Mononuclear cell (primary cell): ENCODE measurements at regions not wholly inside any gene's neighbourhood (a gene's known extent, or its start where the extent isn't known, plus 50 kb on each side); places are given as distances from the start of the nearest gene placed in this dataset.
"Not testable (repeated sequence)": the region's sequence is repeated elsewhere in the genome, so short reads cannot be mapped to it uniquely, and the experiment has no call there.

ENCODE experiments used
- H3K27me3 ChIP-seq: 2 replicates; pipeline ENCODE4 v1.6.0; 2011; ENCODE audit warnings: low read length, control low read depth; ENCODE audit not compliant: insufficient read depth
- H3K4me1 ChIP-seq: 2 replicates; pipeline ENCODE4 v1.5.1; 2011; ENCODE audit warnings: mild to moderate bottlenecking, low read length, control low read depth; ENCODE audit not compliant: insufficient read depth
- H3K4me3 ChIP-seq: 2 replicates; pipeline ENCODE4 v1.5.1; 2011; ENCODE audit warnings: mild to moderate bottlenecking, low read length, moderate library complexity
- H3K9me3 ChIP-seq: 2 replicates; pipeline ENCODE4 v1.5.1; 2011; ENCODE audit warnings: low read depth, mild to moderate bottlenecking, control low read depth, low read length

DNA sequence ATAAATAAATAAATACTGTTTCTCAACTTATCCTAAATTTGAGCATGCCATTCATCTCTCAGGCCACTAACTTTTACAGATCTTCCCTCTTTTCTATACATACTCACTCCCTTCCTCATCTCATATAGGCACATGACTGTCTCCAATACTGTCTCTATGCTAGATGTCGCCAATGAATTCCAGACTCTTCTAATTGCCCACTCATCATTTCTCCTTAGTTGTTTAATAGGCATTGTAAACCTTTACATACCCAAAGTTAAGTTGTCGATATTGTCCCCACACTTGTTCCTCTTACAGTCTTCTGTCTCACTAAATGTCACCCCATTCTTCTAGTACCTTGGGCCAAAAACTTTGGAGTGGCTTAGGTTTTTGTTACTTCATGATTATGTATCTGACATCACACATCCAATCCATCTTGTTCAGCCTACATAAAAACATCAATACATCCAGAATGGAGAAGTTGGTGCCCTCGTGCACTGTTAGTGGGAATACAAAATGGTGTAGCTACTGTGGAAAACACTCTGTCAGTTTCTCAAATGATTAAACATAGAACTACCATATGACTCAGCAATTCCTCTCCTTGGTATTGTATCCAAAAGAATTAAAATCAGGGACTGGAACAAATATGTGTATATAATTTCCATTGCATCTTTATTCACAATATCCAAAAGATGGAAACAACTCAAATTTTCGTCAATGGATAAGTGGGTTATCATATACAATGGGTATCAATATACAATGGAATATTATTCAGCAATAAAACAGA lies 935.1 kb downstream of the SLC4A3 start:
- Histone ChIP-seq H3K27me3 (no peaks in the 10 kb centered on the region), H3K4me3 (no peak overlapping the region), H3K4me1 (no peaks in the 10 kb centered on the region), H3K9me3 (no peaks in the 10 kb centered on the region)

DNA sequence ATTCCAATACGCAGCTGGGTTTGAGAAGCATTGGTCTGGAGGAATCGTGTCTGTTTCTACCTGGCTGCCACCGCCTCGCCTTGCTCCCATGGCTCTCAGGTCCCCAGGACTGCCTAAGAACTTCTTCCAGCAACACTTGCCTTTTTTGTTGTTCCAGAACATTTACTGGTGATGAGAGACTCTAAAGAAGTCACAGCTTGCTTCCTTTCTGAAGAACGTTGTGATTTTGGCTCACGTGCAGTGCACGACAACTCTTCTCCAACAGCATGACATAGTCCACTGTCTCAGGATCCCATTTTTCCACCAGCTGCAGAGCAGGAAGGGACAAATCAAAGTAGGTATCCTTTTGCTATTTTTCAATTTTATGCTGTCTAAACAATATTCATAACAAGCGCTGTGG lies 940.9 kb downstream of the SLC4A3 start:
- Histone ChIP-seq H3K4me1 (no peaks in the 10 kb centered on the region), H3K9me3 (no peaks in the 10 kb centered on the region), H3K4me3 (no peak overlapping the region), H3K27me3 (no peaks in the 10 kb centered on the region)

DNA sequence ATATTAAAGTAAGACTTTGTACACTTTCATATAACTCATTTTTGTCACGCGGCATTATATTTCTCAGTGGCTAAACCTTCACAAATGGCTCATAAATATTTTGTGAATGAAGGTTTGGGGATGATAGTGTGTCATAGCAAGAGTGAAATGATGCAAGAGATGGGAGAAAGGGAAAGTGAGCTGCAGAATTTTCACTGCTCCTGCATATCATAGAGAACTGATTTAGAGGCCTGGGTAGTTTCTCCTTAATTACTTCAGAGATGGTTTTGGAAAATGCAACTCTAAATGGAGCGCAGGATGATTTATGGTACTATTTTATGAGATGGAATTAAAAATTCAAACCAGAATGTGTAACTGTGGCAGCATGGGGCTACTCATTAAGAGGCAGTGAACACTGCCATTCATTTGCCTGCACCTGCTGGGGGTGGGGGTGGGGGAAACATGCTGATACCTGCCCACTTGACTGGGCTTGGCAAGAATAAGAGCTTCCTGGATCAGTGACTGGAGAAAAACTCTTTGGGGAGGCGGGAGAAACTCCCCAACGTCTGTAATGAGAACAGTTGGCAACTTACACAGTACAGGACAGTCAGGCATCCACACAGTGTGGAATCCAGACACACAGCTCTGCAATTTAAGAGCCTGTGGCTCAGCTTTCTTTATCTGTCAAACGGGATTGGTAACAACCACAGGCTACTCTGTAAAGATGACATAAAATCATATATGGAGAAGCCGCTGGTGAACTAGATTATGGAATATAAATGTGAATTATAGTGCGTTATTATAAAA lies 941.9 kb downstream of the SLC4A3 start:
- Histone ChIP-seq H3K4me1 (no peaks in the 10 kb centered on the region), H3K27me3 (no peaks in the 10 kb centered on the region), H3K9me3 (no peaks in the 10 kb centered on the region), H3K4me3 (no peak overlapping the region)

DNA sequence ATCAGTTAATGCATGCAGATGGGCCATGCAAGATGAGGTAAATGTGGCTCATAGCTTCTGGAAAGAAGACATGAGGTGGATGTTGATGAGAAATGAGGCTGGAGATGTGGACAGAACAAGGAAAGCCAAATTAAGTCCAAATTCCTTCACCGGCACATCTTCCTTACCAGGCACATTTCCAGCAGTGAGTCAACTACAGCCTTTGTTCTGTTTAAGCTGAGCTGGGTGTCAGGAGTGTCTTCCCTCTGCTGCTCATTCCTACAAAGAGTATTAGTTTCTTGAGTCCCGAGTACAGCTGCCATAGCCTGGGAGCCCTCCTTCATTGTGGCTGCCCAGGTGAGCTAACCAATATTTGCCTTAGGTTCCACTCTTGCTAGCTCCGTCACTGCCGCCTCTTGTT lies 945.0 kb downstream of the SLC4A3 start:
- H3K27me3 ChIP-seq = no peaks in the 10 kb centered on the region
- no peaks in the 10 kb centered on the region for H3K4me1 ChIP-seq
- H3K4me3 ChIP-seq = no peak overlapping the region
- H3K9me3 ChIP-seq = no peaks in the 10 kb centered on the region

DNA sequence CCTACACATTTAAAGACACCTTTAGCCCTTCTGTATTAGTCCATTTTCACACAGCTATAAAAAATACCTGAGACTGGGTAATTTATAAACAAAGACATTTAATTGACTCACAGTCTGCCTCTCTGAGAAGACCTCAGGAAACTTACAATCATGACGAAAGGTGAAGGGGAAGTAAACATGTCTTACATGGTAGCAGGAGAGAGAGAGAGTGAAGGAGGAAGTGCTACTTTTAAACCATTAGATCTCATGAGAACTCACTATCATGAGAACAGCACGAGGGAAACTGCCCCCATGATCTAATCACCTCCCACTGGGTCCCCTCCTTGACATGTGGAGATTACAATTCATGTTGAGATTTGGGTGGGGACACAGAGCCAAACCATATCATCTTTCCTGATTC lies 946.6 kb downstream of the SLC4A3 start:
- H3K9me3 ChIP-seq = no peaks in the 10 kb centered on the region
- H3K4me1 ChIP-seq = no peaks in the 10 kb centered on the region
- no peak overlapping the region for H3K4me3 ChIP-seq
- no peaks in the 10 kb centered on the region for H3K27me3 ChIP-seq

DNA sequence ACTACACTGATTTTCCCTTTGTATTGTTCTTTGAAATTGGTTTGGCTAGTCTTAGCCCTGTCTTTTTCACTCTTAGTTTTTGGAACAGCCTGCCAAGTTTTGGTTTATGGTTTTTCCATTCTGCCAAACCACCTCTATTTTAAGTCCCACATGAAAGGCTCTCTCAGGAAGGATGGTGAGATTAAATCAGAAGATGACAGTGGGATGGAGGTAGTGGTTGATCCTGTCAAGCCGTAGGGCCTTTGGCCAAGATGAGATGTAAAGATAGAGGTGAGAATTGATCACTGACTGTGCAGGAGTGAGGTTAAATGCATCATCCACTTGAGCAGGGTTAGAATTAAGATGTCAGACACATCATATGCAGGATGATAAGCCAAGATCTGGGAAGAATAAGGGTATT lies 948.5 kb downstream of the SLC4A3 start:
- H3K27me3 ChIP-seq = no peaks in the 10 kb centered on the region
- no peaks in the 10 kb centered on the region for H3K4me1 ChIP-seq
- H3K4me3 ChIP-seq = no peak overlapping the region
- H3K9me3 ChIP-seq = no peaks in the 10 kb centered on the region

DNA sequence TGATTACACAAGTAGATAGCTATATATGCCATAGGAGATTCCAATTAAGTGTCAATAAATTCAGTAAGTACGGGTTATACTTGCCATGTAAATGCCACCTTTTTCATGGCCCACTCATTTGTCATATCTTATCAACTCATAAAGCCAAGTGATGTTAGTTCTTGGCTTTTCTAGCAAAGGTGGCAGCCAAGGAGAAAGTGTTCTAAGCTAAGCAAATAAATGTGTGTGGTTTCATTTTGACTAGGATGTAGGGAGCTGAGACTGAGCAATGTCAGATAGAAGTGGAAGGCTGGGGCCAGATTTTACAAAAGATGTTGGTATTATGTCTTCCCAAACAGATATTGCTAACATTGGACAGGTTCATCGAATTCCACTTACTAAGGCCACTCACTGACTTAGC lies 952.0 kb downstream of the SLC4A3 start:
- Histone ChIP-seq H3K4me3 (no peak overlapping the region), H3K4me1 (no peaks in the 10 kb centered on the region), H3K9me3 (no peaks in the 10 kb centered on the region), H3K27me3 (no peaks in the 10 kb centered on the region)

DNA sequence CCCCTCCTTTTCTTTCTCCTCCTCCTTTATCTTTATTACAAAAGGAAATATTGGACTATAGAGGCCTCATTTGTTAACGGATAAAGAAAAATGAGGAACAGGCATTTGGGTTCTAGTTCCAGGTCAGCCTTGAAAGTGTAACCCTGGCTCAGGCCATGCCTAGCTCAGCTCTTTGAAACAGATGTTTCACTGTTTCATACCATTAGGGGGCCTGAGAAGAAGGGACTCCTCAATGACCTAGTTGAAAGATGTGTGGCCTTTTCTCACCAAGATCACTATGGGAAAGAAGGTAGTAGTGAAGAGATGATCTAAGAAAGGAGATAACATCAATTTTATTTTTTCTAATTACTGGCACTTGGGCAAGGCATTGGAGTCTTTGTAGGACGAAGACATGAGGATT lies 952.7 kb downstream of the SLC4A3 start:
- no peaks in the 10 kb centered on the region for H3K27me3 ChIP-seq
- H3K4me1 ChIP-seq = no peaks in the 10 kb centered on the region
- no peaks in the 10 kb centered on the region for H3K9me3 ChIP-seq

DNA sequence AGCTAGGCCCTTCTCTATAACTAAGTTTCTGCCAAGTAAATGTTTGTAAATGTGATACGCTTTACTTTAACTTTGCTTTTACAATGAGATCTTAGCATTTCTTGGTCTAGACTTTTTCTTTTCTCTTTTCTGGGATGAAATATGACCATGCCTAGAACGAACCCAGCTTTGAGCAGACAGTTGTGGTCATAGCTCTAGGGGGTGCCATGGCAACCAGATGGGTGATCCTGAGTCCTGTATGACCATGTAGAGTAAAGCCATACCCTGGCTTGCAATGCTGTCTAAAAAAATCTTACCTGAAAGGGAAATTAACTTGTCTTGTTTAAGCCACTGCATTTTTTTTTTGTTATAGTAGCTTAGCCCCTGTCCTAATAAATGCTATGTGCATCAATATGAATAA lies 956.3 kb downstream of the SLC4A3 start:
- H3K9me3 ChIP-seq = no peaks in the 10 kb centered on the region
- no peaks in the 10 kb centered on the region for H3K27me3 ChIP-seq
- no peak overlapping the region for H3K4me3 ChIP-seq
- no peaks in the 10 kb centered on the region for H3K4me1 ChIP-seq

More for the DNA sequence above, 952.7 kb downstream of the SLC4A3 start:
- no peak overlapping the region for H3K4me3 ChIP-seq

DNA sequence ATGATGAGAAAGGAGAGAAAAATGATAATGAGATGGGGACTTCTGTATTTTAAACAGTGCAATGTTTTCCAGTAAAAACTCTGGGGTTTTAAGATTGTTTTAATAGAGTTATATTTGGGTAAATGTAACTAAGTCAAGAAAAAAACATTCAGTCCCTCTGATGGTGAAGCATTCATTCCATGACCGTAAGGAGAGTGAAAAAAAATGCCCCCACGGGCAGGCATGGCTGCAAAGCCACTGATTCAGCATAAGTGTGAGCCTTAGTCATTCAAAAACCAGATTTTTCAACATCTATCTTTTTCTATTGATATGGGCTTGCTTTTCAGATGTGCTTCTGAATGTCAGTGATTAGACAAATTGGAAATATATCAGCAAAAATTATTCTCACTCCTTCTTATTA lies 957.8 kb downstream of the SLC4A3 start:
- Histone ChIP-seq H3K9me3 (no peaks in the 10 kb centered on the region), H3K4me1 (no peaks in the 10 kb centered on the region), H3K4me3 (no peak overlapping the region), H3K27me3 (no peaks in the 10 kb centered on the region)

DNA sequence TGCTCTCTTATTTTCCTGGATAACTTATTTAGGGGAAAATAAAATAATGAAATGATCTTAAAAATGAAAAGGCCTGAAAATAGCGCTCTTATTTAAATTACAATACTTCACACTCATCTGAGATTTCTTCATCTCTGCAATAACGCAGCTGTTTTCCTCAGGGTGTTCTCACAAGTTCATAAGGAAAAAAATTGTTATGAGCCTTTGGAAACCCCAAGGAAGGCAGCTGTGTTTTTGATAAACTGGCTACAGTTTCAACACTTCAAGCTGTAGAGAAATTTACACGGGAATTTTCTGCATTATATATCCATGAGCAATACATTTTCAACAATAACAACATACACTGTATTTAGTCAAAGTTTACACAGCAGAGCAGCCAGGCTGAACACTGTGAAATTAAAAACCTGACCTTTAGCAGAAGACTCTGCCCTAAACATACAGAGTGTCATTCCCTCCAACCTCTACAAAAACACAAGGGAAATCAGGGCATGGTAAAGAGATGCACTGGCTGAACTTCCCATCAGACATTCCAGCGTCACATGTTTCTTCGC lies 959.6 kb downstream of the SLC4A3 start:
- H3K27me3 ChIP-seq = no peaks in the 10 kb centered on the region
- H3K4me3 ChIP-seq = no peak overlapping the region
- no peaks in the 10 kb centered on the region for H3K4me1 ChIP-seq
- H3K9me3 ChIP-seq = no peaks in the 10 kb centered on the region

DNA sequence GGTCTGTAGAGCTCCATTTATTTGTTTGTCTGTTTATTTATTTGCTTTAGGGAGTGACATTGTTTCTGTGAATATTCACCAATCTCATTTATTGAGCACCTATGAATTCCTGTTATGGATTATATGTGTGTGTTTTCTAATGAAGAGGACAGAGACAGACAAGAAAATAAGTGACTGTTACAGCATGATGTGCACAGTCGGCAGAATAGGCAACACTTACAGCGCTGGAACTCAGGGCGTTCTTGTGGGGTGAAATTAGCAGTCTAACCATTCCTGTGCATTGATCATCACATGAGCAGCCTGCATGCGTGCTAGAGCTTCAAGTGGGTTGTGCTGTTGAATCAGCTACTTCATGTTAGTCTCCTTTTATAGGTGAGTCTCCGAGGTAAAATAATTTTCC lies 960.7 kb downstream of the SLC4A3 start:
- Histone ChIP-seq H3K4me3 (no peak overlapping the region), H3K27me3 (no peaks in the 10 kb centered on the region), H3K9me3 (no peaks in the 10 kb centered on the region), H3K4me1 (no peaks in the 10 kb centered on the region)

DNA sequence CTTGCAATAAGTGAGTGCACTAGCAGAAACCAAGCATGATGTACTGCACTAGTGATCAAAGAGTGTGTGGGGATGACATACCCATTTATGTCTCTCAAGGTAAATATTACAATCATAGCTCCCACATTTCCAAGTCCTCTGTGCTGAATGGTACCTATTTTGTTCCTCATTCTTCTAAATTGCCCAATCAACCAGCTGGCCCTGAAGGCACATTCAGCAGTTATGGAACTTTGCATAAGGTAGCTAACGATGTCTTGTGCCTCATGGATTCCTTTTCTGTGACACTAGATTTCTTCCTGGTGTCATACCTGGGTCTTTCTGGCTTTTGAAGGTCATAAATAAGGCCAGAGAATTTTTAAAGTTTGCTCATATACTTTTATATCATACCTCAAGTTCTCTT lies 963.0 kb downstream of the SLC4A3 start:
- Histone ChIP-seq H3K27me3 (no peaks in the 10 kb centered on the region), H3K4me1 (no peaks in the 10 kb centered on the region), H3K4me3 (no peak overlapping the region), H3K9me3 (no peaks in the 10 kb centered on the region)

DNA sequence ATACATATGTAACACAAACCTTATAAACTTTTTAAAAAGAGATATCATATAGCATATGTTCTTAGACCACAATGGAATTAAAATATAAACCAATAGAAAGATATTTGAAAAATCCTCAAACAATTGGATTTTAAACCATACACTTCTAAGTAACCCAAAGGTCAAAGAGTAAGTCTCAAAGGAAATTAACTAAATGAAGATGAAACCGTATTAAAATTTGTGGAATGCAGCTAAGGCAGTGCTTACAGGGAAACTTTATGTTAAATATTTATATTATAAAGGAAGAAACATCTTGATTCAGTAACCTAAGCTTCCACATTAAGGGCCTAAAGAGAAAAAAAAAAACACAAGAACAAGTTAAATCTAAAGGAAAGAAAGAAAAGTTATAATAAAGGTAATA lies 966.1 kb downstream of the SLC4A3 start:
- H3K4me1 ChIP-seq = no peaks in the 10 kb centered on the region
- no peaks in the 10 kb centered on the region for H3K27me3 ChIP-seq
- no peaks in the 10 kb centered on the region for H3K9me3 ChIP-seq
- no peak overlapping the region for H3K4me3 ChIP-seq

DNA sequence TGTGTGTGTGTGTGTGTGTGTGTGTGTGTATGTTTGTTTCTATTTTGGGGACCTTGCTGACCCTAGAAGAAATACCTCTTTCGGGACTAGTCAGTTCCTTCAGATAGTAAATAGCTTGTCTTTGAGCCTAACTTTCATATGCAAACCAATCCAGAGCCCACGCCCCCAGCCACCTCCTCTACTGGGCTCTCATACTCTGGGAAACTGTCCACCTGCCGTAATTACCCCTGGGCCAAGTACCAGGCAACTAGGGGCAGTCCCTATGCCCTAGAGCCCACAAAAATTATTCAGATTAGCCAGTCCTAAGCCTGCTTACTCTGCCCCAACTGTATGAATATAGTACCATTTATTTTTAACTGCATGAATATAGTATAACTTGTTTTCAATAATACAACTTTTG lies 970.4 kb downstream of the EPHA4 start:
- H3K9me3 ChIP-seq = no peaks in the 10 kb centered on the region
- no peak overlapping the region for H3K4me3 ChIP-seq
- H3K27me3 ChIP-seq = no peaks in the 10 kb centered on the region
- H3K4me1 ChIP-seq = no peaks in the 10 kb centered on the region

DNA sequence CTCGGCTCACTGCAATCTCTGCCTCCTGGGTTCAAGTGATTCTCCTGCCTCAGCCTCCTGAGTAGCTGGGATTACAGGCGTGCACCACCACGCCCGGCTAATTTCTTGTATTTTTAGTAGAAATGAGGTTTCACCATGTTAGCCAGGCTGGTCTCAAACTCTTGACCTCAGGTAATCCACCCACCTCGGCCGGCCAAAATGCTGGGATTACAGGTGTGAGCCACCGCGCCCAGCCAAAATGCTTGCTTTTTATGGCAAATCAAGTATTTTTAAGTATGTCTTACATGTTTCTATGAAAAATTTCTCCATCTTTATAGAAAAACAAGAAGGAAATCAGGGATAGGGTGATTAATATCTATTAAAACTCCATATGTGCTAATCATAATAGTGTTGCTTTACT lies 959.1 kb downstream of the EPHA4 start:
- not testable (repeated sequence) for H3K27me3 ChIP-seq, H3K4me3 ChIP-seq, H3K9me3 ChIP-seq, H3K4me1 ChIP-seq
